HL-60 (cell line): ENCODE measurements at regions not wholly inside any gene's neighbourhood (a gene's known extent, or its start where the extent isn't known, plus 50 kb on each side); places are given as distances from the start of the nearest gene placed in this dataset.

Experiments
- DNase-seq, 2 experiments: peaks; one replicate each; pipeline ENCODE4 v3.0.0-alpha.2; 2010 to 2020; ENCODE audit warnings: low read depth in 1 of 2, low spot score in 1 of 2
- H3K27ac ChIP-seq: fragments of 250-450 bp; sonication (Bioruptor Pico); replicated peaks from 2 replicates; pipeline ENCODE4 v1.5.1; 2020; ENCODE audit warnings: mild to moderate bottlenecking, moderate library complexity
- H3K27me3 ChIP-seq: fragments of 250-450 bp; sonication (Bioruptor Pico); 2 replicates; pipeline ENCODE4 v1.5.1; 2021; ENCODE audit warnings: mild to moderate bottlenecking, moderate library complexity; ENCODE audit not compliant: insufficient read depth, poor library complexity, severe bottlenecking
- H3K4me3 ChIP-seq: replicated peaks from 2 replicates; pipeline ENCODE4 v1.5.1; 2011; ENCODE audit warnings: mild to moderate bottlenecking, control low read depth, low read length; ENCODE audit not compliant: insufficient read depth
- CTCF ChIP-seq: IDR thresholded peaks from one replicate; pipeline ENCODE4 v1.5.1; 2011; ENCODE audit warnings: low read length, control low read depth, inconsistent platforms; ENCODE audit not compliant: insufficient read depth
- GABPA ChIP-seq: IDR thresholded peaks from 2 replicates; pipeline ENCODE4 v1.6.1; 2012; ENCODE audit warnings: low read depth
- POLR2AphosphoS5 ChIP-seq: IDR thresholded peaks from 2 replicates; pipeline ENCODE4 v1.6.1; 2012; ENCODE audit warnings: low read depth
- REST ChIP-seq: IDR thresholded peaks from 2 replicates; pipeline ENCODE4 v1.6.1; 2012; ENCODE audit warnings: low read depth; ENCODE audit not compliant: insufficient replicate concordance
- SPI1 ChIP-seq: IDR thresholded peaks from 2 replicates; pipeline ENCODE4 v1.6.1; 2012; ENCODE audit warnings: low read depth, mild to moderate bottlenecking, borderline replicate concordance

- DNase-seq: no peak
- Histone ChIP-seq H3K27me3 (no peaks in the 10 kb centered on the region), H3K27ac (no peak overlapping the region), H3K4me3 (no peak overlapping the region)
- TF ChIP-seq GABPA: no peak
- TF ChIP-seq CTCF: no peak
- no peak for TF ChIP-seq POLR2AphosphoS5
- TF ChIP-seq SPI1: no peak
- TF ChIP-seq REST: no peak
These were observed 489.5 kb downstream of the CBLN4 start for GRCh38 chr20:55515832-55516231.

GRCh38 chr20:55514531-55514930, 490.8 kb downstream of the CBLN4 start:
- no peak for DNase-seq
- H3K27me3 ChIP-seq: no peaks in the 10 kb centered on the region
- TF ChIP-seq POLR2AphosphoS5 (no peak), REST (no peak), SPI1 (no peak), CTCF (no peak)
- no peak overlapping the region for H3K4me3 ChIP-seq
- H3K27ac ChIP-seq: no peak overlapping the region

GRCh38 chr20:55513954-55514353, 491.4 kb downstream of the CBLN4 start:
- no peak for DNase-seq
- no peaks in the 10 kb centered on the region for H3K27me3 ChIP-seq
- H3K27ac ChIP-seq: no peak overlapping the region
- TF ChIP-seq GABPA (no peak), POLR2AphosphoS5 (no peak), SPI1 (no peak), REST (no peak), CTCF (no peak)
- H3K4me3 ChIP-seq: no peak overlapping the region
